Hepatic stellate cell (primary cell): ENCODE measurements at regions not wholly inside any gene's neighbourhood (a gene's known extent, or its start where the extent isn't known, plus 50 kb on each side); places are given as distances from the start of the nearest gene placed in this dataset.

Experiments
- DNase-seq: peaks from one replicate; pipeline ENCODE4 v3.0.0; 2011; ENCODE audit warnings: low spot score

DNA sequence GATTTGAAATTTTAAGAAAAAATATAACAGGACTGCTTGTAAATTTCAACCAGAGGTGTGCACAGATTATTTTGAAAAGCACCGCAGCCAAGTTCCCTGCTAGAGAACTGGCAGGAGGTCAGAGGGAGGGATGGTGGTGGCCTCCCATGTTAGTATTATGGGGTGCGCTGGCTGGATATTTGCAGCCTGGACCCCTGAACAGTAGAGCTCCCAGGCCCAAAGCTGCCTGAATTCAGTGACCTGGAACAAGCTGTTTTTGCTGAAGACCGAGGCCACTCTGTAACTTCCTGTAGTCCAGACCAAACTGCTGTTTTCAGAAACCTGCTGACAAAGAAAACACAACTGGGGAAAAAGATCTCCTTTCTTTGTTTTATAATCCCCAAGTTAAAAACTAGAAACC lies 314.3 kb downstream of the TNS1 start:
- DNase-seq: no peak

GRCh38 chr2:217687771-217688170 lies 315.0 kb downstream of the TNS1 start:
- DNase-seq: no peak

- peak; percentile 66 for DNase-seq
Observed at GRCh38 chr2:217685255-217685605, 317.6 kb downstream of the TNS1 start.

- DNase-seq: no peak
Observed at GRCh38 chr2:217684431-217685254, 318.2 kb downstream of the TNS1 start.

DNA sequence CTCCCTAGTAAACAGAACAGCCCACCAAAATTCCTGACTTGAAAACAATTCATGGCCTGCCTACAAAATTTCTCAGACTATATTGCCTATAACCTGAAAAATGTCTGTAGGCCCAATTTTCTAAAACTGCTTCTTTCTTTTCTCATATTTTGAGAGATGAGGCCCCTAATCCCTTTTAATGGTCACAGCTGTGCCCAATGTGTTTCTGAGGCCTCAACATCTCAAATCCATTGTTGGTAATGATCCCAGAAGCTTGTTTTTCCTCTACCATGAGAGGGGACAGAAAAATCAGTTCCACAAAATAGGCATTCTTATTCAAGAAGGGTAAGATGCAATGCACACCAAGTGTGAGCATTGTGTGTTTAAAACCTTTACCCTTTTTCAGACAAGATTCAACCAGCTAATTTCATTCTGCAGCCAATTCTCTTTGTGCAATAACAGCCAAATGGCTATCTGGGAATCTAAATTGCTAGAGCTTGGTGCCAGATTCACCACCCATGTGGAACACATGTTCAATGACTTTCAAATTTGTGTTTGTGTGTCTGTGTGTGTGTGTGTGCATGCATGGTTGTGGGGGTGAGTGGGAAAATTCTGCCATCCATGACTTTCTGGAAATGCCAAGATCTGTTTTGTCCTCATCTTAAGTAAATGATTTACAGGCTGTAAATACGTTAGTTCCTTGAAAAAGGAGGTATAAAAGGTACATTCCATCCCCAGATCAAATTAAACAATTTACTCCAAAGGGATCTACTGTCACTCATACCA lies 319.5 kb downstream of the TNS1 start:
- DNase-seq: no peak

- DNase-seq: no peak
Observed at GRCh38 chr2:217681791-217682190, 321.0 kb downstream of the TNS1 start.

DNA sequence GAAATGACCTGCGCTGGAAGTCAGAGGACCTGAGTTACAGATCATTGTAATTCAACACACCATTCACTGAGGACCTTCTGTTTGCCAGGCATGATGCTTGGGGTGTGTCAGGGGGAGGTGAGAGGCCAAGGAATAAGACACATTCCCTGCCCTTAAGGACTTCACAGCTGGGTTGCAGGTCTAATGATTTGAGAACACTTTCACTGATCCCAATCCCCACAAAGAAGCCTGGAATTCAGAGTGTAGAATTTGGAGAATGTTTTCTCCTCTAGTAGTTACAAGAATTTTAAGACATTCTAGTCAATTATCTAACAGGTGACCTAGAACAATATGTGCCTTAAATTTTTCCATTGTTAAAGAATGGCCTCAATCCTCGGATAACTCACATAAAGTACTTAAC lies 322.4 kb downstream of the TNS1 start:
- DNase-seq: no peak

DNA sequence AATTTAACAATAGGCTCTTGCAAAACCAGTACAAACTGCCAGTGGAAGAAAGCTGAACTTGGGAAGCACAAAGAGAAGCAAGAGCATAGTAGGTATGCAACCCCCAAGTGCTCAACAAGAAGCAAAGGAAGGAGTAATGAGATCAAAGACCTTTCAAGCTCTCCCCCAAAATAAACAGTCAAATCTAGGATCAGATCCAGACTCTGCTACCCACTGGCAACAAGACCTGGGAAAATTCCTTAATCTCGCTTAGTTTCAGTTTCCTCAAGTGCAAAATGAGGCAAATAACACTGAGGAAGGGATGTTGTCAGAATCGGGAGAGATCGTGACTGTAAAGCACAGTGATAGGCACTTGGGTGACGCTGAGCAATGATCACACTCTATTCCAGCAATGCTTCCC lies 329.2 kb downstream of the TNS1 start:
- no peak for DNase-seq

DNA sequence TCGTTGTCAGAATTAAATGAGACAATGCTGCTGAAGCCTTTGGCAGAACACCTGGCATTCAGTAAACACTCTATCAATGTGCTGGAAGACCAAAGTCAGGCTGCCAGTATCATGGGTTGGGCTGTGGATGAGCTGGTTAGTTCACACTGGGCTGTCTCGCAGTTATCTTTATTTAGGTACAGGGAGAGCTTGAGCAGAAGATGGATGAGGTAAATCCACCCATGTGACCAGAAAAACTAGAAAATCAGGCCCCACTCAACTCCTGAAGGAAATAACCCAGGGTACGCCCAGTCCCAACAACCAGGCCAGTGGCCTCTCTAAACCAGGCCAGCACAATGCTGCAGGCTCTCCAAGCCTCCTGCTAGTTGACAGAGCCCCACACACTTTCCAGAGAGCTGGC lies 330.3 kb downstream of the TNS1 start:
- no peak for DNase-seq

DNA sequence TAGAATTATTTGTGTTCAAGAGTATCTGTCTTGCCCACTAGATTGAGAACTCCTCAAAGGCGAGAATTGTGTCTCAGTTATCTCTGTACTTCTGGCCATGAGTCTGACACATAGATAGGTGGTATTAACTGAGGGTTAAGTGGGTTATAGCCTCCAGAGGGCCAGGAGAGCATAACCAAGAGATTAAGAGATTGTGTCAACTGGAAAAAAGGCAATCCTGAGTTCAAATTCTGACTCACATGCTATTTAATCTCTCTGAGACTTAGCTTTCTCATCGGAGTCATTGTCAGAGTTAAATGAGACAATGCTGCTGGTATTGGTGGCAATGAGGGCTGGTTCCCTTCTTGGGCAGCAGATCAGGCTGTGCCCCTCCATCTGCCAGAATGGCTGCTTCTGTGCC lies 330.9 kb downstream of the TNS1 start:
- DNase-seq: no peak

DNA sequence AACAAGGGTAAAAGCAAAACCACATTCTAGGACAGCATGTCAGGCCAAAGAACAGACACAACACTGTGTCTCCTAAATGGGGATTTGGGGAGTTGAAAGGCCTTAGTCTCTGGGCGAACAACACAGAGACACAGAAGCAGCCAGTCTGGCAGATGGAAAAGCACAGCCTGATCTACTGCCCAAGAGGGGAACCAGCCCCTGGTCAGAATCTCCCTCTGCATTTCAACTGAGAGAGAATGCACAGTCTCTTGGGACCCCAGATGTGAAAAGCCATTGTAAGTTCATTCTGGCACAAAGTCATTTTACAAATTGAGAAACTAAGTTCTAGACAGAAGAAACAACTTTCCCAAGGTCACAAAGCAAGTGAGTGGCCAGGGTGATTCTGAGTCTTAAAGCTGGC lies 331.7 kb downstream of the TNS1 start:
- no peak for DNase-seq

DNA sequence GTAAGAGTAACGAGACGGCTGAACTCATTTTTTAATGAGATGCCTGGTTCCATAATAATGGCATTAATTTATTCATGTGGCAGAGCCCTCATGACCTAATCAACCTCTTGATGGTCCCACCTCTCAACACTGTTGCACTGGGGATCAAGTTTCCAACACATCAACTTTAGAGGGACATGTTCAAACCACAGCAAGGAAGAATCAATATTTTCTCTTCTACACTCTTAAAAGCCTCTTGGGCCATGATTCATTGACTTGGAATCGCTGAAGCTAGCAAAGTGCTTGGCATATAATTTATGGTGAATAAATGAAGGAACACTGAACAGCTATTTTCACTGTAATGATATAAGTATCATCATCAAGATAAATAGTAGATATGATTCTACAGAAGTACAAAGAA lies 333.0 kb downstream of the TNS1 start:
- no peak for DNase-seq

- DNase-seq: no peak
Observed at GRCh38 chr2:217667512-217667911, 335.3 kb downstream of the TNS1 start.

DNA sequence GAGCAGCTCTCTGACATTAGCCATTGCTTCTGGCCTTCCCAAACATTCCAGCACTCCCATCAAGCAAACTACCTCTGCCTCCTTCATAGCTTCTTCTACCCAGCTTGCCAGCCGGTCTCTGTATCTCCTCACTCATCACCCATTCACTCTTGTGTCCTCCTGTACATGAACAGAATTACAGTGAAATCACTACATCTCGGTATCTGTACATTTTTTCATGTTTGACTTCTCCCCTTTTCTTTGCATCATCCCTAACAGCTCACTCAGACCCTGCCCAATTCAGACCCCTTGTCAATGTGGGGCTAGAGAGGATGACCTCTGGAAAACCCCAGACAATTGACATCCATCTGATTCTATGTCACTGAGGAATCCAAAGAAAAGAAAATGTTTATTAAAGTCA lies 335.8 kb downstream of the TNS1 start:
- DNase-seq: no peak

GRCh38 chr2:217666338-217666737 lies 336.5 kb downstream of the TNS1 start:
- DNase-seq: peak; percentile 22

GRCh38 chr2:217664761-217665160 lies 338.0 kb downstream of the TNS1 start:
- no peak for DNase-seq

- DNase-seq: peak; percentile 21
Observed at GRCh38 chr2:217662984-217663602, 339.7 kb downstream of the TNS1 start.

GRCh38 chr2:217661378-217661777 lies 341.4 kb downstream of the TNS1 start:
- no peak for DNase-seq

- DNase-seq: no peak
Observed at GRCh38 chr2:217660423-217660822, 342.4 kb downstream of the TNS1 start.

DNA sequence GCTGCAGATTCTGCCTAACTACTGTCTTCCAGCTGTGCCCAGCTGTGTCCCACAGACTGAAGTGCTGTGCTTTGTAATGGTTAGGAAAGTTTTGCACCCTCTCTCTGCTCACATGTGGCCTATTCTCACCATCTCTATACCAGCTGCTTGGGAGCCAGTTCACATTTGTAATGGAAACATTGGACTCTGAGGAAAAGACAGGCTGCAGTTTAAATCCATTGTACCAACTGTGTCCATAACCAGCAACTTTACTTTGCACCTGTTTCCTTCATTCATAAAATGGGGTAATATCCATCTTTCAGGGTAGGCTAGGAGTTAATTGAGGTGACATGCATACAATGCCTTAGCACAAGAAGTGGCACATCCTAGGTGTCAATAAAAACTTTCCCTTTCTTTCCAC lies 344.0 kb downstream of the TNS1 start:
- DNase-seq: no peak

DNA sequence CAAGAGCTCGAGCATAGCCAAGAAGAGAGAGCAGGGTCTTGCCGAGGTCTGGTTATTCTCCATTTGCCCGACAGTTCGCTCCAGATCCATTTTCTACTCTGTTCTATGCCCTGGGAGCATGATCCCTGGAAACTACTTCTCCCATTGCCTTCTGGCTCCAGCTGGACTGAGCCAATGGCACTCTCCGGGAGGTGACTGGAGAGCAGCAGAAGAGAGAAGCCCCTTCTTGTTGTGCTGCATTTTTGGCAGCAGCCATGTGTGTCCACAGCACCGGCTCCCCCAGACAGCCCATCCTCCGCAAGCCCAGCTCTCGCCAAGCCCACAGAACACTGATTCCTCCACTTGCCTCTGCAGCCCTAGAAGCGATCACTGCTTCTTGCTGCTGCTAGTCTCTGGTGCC lies 345.5 kb downstream of the TNS1 start:
- DNase-seq: no peak

DNA sequence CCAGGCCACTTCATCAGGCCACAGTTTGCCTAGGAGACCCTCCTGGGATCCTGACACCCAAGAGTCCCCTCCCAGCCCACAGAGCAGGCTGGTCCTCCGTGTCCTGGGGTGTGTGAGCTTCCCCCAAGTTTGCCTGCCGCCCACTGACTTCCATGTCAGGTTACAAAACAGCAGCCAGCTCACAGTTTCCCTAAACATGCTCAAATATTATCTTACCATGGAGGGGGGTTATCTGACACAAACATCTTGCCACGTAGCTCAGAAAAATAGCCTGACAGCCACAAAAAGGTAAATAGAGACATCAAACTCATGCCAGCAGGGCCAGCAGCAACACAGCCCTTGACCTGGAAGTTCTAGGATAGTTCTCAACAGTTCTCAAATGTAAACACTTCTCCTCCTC lies 346.5 kb downstream of the TNS1 start:
- no peak for DNase-seq

DNA sequence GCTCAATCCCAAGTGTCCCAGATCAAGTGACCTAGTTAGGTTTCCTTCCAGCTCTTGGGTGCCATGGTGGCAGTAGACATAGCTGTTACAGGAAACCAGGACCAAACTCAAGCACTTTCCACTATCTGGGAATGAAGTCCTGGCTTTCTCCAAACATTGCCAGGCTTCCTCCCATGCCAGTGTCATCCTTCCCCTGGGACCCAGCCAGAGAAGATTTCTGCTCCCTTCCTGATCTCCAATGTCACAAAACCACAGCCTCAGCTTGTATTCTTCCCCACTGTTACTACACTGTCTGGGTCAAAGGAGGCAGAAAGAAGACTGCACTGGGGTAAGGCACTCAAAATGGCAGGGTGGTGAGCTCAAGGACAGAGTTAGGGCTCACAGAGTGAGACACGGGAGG lies 347.1 kb downstream of the TNS1 start:
- no peak for DNase-seq
